Bronchial epithelial cell (primary cell): ENCODE measurements at regions not wholly inside any gene's neighbourhood (a gene's known extent, or its start where the extent isn't known, plus 50 kb on each side); places are given as distances from the start of the nearest gene placed in this dataset.

Experiments
- DNase-seq: peaks from one replicate; pipeline ENCODE4 v3.0.0-alpha.2; 2010; ENCODE audit warnings: low read depth
- FAIRE-seq: peaks from 2 replicates; lab custom pipeline; 2011; peaks lifted over from hg19 to GRCh38; lab: Jason Lieb, UNC
- H3K27me3 ChIP-seq: 2 replicates; pipeline ENCODE4 v1.5.1; 2011; ENCODE audit warnings: low read length; ENCODE audit not compliant: control insufficient read depth, insufficient read depth
- H3K36me3 ChIP-seq: 2 replicates; pipeline ENCODE4 v1.5.1; 2011; ENCODE audit warnings: low read length; ENCODE audit not compliant: control insufficient read depth, insufficient read depth
- H3K4me3 ChIP-seq: 2 replicates; pipeline ENCODE4 v1.5.1; 2011; ENCODE audit warnings: mild to moderate bottlenecking, low read depth, low read length, control low read depth
- TF ChIP-seq, protein P1 (sequence below): IDR thresholded peaks from 2 replicates; pipeline ENCODE4 v1.5.1; 2011; ENCODE audit warnings: mild to moderate bottlenecking, moderate library complexity, low read length, control low read depth, inconsistent platforms; ENCODE audit not compliant: insufficient read depth, severe bottlenecking

DNA sequence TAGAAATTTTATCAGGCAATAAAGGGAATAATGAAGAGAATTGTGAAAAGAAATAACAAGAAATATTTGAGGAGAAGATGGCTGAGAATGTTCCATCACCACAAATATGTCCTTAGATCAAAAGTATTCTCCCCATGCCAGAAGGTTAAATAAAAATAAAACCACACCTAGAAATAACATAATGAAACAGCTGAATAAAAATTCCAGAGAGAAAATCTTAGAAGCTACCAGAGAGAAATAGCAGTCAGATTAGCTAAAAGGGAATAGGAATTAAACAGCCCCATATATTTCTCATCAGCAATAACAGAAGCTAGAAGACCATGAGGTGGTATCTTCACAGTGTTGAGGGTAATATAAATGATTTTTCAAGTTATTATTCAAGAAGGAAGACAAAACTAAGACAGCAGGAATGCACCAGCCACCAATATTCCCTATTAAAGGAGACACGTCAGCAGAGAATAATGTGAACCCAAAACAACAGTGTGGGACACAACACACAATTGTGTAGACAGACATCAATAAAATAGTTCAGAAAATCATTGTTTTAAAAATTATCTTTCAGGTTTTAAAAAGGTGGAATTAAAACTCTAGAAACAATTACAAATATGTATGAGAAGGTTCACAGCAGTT, 82.0 kb upstream of the NEDD4L start:
- no peak for DNase-seq
- TF ChIP-seq, protein P1, sequence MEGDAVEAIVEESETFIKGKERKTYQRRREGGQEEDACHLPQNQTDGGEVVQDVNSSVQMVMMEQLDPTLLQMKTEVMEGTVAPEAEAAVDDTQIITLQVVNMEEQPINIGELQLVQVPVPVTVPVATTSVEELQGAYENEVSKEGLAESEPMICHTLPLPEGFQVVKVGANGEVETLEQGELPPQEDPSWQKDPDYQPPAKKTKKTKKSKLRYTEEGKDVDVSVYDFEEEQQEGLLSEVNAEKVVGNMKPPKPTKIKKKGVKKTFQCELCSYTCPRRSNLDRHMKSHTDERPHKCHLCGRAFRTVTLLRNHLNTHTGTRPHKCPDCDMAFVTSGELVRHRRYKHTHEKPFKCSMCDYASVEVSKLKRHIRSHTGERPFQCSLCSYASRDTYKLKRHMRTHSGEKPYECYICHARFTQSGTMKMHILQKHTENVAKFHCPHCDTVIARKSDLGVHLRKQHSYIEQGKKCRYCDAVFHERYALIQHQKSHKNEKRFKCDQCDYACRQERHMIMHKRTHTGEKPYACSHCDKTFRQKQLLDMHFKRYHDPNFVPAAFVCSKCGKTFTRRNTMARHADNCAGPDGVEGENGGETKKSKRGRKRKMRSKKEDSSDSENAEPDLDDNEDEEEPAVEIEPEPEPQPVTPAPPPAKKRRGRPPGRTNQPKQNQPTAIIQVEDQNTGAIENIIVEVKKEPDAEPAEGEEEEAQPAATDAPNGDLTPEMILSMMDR = no peak
- FAIRE-seq = no peak
- Histone ChIP-seq H3K36me3 (no peaks in the 10 kb centered on the region), H3K27me3 (no peaks in the 10 kb centered on the region), H3K4me3 (no peak overlapping the region)

DNA sequence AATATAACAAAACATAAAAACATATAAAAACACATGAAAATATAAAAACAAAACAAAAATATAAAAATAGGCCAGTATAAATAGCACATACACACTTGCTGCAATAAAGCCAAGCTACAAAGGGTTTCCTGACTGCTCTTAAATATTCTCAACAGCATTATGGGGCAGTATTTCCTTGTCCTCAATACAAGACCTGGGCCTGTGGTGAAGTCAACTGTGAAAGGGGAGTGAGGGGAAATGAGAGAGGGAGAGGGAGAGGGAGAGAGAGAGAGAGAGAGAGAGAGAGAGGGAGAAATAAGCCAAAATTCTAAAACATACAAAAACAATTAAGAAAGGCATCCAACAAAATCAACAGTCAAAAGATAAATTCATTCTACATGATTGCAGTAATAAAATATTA, 82.6 kb upstream of the NEDD4L start:
- no peak for FAIRE-seq

DNA sequence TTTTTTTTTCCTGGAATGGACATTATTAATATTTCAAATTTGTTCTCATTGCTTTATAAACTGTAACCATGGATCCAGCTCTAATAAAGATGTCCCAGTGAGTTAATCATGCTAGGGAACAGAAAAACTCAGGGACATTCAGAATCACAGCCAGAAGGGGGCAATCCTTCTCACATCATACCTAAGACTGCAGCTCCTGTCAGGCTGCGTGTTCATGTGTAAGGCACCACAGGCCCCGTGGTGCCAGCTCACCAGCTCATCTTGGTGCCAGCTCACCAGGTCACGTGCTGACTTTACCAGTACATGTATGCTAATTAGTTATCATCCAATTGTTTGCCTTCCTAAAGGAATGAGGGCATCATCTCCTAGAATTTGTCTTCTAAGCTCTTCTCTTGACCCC, 84.7 kb upstream of the NEDD4L start:
- peak; percentile 83 for DNase-seq
- Histone ChIP-seq H3K27me3 (no peaks in the 10 kb centered on the region), H3K4me3 (no peak overlapping the region), H3K36me3 (no peaks in the 10 kb centered on the region)
- FAIRE-seq = no peak
- TF ChIP-seq, protein P1 = peak; percentile 52

More for the DNA sequence above, 82.6 kb upstream of the NEDD4L start:
- no peaks in the 10 kb centered on the region for H3K36me3 ChIP-seq
- H3K27me3 ChIP-seq = no peaks in the 10 kb centered on the region
- H3K4me3 ChIP-seq = no peak overlapping the region
- TF ChIP-seq, protein P1 = no peak
- no peak for DNase-seq

DNA sequence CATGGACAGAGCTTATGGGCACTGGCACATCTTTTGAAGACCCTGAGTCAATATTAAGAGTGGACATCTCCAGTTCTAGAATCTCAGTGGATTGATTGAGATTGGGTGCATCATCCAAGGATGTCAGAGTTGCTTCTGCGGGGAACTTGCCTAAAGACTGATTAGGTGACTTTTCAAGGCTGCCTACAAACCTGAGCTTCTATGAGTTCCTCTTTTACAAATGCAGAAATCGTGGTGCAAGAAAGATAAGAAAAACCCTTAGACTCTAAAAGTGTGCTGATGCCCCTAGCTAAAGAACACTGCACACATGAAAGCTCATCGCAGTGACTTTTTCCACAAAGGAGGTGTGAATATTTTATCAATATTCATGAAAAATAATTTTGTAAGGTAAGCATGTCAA, 86.8 kb upstream of the NEDD4L start:
- no peaks in the 10 kb centered on the region for H3K36me3 ChIP-seq
- H3K4me3 ChIP-seq = no peak overlapping the region
- DNase-seq (no peak), FAIRE-seq (no peak)
- H3K27me3 ChIP-seq = no peaks in the 10 kb centered on the region
- TF ChIP-seq, protein P1 = no peak

DNA sequence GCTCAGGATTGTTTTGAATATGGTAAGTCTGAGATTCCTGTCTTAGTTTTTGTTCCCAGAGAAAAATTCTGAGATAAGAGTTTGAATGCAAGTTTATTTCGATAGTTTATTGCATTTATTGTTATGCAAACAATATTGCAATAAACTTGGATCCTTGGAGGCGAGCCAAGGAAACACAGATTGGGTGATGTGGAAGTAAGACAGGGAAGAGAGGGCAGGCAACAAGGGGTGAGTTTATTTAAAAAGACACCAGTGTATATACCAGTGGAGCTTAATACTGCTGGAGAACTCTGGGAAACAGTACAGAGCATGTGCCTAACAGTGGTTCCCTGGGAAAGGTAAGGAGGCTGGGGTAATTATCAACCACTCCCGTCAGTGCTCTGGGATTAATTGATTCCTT, 87.5 kb upstream of the NEDD4L start:
- Histone ChIP-seq H3K36me3 (no peaks in the 10 kb centered on the region), H3K27me3 (no peaks in the 10 kb centered on the region), H3K4me3 (no peak overlapping the region)
- FAIRE-seq (no peak), DNase-seq (no peak)
- TF ChIP-seq, protein P1 = no peak

DNA sequence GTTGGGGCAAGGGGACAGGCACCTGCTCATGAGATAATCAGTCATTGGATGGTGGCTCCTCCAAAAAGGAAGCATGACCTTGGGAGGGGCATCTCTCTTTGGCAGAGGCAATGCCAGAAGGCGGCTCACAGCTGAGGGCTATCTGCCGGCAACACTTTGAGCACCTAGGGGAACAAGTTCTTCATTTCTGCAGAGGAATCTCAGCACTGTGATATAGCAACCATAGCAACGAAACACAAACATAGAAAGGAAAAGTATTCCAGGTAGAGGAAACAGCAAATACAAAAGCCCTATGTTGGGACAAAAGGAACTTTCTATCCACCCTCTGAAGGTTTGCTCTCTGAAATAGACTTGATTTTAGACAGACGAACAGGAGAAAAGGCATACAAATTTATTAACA, 89.1 kb upstream of the NEDD4L start:
- peak; percentile 79 for FAIRE-seq
- TF ChIP-seq, protein P1 = no peak
- no peaks in the 10 kb centered on the region for H3K36me3 ChIP-seq

More for the DNA sequence above, 89.1 kb upstream of the NEDD4L start:
- DNase-seq = no peak
- H3K4me3 ChIP-seq = no peak overlapping the region
- no peaks in the 10 kb centered on the region for H3K27me3 ChIP-seq
